Left lobe of liver (tissue), 2 donors: ENCODE measurements at regions not wholly inside any gene's neighbourhood (a gene's known extent, or its start where the extent isn't known, plus 50 kb on each side); places are given as distances from the start of the nearest gene placed in this dataset.

Experiments
- ATAC-seq: fragments of 200-7000 bp; cut with Tn5 transposase; one replicate; pipeline ENCODE4 v1.9.1; 2020; ENCODE audit warnings: mild to moderate bottlenecking, moderate library complexity
- DNase-seq: peaks from one replicate; pipeline ENCODE4 v3.0.0-alpha.2; 2020; ENCODE audit warnings: low spot score
- donor health status: DM: no; HTN: no; CAD: no; lungs with moderate emphysema.
- donor health status: DM: no; HTN: yes; CAD: no.

DNA sequence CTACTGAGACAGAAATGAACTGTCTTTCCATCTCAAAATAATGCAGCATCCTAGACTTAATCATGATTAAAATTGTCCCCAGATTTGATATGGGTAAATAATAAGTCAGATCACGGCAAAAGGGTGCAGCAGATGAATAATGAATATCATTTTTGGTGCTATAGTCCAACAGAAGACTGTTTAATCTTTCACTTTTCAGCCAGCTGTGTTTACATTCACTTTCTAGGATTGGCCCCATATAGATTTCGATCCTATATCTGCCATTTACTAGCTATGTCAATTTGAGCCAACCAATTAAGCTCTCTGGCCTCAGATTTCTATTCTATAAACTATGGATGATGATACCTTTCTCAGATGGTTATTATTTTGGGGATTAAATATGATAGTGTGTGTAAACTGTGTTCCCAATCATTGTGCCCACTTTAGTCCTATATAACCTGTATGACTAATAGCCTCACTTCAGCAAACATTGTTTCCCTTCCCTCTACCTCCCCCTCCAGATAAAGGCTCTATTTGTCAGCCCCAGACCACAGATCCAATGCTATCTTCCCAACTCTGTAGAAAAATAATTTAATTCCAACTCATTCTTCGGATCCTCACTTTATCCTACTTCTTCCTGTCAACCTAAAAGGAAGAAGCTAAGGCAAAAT lies 53.6 kb upstream of the NT5E start:
- no peak for ATAC-seq
- DNase-seq = no peak

DNA sequence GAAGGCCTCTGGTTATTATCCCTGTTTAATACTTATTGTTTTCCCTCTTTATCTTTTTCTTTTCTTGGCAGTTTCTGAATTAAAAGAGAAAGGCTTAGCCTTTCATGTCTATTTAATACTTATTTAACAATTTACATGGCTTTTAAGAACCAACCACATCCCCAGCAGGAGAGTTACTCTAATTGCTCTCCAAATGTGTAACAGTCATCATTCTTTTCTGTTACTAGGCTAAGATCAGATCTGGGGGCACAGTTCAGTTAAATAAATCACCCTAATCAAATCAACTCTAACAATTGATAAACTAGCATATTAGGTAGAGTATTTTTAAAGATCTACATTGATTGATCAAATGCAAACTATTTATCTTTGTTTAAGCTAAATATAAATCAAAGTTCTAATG lies 54.1 kb upstream of the NT5E start:
- no peak for DNase-seq
- ATAC-seq = no peak

DNA sequence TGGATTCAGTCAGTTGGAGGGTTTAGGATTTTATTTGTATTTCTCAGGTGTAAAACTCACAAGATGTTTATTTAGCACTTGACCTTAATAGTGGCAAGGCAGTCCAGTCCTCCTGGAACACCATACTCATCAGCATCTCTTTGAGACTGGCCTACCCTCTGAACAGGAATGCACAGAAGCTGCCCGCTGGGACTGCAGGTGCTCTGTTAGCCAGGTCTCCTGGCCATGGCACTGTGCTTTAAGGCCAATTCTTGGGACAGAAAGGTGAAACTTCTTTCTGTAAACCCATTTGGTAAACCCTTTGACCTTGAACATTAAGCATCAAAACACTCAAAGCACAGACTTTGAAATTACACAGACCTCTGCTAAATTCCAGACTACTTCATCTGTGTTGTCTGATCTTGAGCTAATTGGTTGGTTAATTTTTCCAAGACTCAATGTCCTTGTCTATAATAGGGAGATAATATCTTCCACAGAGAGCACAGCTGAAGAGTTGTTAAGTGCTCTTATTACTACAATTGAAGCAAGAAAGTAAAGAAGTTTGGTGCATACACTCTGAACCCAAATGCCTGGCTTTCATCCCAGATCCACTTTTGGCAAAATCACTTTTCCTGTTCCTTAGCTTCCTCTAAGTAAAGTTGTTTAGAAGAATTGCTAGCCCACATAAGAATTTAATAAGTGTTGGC lies 54.9 kb upstream of the NT5E start:
- peak; percentile 55 for ATAC-seq
- DNase-seq = no peak

DNA sequence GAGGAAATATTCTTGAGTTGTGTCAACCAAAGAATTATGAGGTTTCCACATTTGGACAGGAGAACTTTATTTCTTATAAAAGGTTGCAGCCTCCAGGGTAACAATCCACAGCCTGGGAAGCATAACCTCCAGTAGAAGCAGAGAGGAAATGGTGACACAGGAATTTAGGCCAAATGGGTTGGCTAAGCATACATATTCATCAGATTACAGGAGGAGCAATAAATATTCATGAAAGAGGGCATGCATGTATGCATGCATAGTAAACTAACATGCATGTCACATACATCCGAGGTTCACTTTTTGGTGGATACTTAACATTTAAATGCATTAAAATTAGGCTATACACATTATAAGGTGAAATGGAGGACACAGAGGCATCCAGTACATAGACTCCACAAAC lies 55.7 kb upstream of the NT5E start:
- DNase-seq (no peak), ATAC-seq (no peak)

DNA sequence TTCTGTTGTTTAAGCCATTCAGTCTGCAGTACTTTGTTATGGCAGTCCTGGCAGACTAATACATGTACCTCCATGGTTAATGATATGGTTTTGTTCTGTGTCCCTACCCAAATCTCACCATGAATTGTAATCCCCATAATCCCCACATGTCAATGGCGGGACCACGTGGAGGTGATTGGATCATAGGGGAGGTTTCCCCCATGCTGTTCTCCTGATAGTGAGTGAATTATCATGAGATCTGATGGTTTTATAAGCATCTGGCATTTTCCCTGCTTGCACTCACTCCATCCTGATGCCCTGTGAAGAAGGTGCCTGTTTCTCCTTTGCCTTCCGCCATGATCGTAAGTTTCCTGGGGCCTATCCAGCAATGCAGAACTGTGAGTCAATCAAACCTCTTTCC lies 57.5 kb upstream of the NT5E start:
- ATAC-seq (no peak), DNase-seq (no peak)

DNA sequence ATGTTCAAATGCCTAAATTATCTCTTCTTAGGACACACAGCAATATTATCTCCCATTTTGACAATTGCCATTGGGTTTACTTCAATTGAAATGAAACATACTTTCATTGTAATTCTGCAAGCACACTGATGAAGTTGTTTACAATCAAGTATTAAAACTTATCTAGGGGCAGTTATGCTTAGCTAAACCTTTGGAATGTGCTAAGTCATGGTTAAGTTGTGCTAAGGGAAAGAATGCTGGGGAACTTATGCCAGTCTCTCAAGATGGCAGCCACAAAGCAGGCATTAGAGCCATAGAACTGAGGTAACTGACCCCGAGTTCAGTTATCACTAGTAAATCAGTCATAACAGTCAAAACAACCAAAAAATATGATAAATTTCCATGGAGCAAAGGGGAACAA lies 59.1 kb upstream of the NT5E start:
- ATAC-seq (no peak), DNase-seq (no peak)

DNA sequence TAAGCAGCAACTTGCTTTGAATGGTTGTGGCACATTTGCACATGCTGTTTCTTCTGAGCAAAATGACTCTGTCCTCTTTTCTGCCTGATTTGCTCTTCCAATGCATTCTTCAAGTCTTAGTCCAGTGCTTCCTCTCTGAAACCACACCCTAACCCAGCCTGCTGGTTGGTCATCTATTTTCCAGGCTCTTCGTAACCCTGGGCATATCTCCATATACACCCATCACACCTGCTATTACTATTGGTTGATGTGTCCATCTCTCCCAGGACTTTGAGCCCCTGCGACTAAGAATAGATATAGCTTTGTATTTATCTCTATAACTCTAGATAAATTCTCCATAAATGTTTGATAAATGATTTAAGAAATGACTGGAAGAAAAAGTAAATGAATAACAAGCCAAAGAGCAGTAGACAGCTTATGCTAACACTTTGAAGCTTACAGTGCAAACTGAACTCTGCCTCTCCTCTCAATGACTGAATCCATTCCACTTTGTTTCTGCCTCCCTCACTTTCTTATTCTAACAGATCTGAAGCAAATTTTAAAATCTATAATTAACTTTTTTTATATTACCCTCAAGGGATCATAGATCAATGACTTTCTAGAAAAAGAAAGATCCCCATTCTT lies 59.7 kb upstream of the NT5E start:
- ATAC-seq = peak; percentile 89
- DNase-seq = peak; percentile 77

DNA sequence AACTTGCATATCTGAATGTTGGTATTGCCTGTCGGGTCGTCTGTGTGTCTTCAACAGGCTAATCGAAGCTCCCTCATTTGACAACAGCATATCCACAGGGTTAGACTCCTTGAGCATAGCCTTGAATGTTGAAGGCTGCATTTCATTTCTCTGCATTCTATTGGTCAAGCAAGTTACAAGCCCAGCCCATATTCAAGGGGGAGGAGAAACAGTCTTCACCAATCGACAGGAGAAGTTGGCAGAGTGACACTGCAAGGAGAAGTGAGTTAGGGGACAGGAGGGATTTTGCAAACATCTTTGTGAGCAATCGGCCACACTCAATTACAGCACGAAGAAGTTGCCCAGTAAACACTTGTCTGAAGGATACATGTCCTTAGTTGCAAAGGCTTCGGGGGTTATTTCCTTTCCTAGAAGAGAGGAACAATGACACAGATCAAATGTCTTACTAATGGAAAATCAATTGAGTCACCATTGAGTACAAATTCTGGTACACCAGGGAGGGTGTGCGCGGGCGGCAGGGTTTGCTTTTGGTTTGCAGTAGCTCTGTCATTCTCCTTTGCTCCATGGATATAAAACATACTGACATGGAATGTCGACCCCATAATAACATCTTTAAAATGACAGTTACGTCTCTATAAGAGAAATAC lies 60.6 kb upstream of the NT5E start:
- ATAC-seq = peak; percentile 47
- DNase-seq = no peak

DNA sequence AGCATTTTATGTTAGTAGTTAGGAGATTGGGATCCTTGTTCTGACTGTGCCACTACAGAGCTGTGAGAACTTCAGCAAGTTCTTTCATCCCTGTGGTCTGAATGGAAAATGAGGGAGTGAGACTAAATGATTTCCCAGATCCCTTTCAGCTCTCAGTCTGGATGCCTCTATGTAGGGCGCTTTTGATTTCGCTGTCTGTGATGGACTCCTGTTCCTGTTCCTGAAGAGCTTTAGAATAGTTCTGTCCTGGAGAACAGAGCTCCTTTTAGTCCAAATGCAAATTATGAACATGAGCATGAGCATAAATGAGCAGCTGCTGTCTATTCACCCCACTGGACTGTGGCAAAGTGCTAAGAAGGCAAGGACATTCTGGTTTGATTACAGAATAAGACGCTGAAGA lies 61.4 kb upstream of the NT5E start:
- DNase-seq = no peak
- ATAC-seq = no peak

DNA sequence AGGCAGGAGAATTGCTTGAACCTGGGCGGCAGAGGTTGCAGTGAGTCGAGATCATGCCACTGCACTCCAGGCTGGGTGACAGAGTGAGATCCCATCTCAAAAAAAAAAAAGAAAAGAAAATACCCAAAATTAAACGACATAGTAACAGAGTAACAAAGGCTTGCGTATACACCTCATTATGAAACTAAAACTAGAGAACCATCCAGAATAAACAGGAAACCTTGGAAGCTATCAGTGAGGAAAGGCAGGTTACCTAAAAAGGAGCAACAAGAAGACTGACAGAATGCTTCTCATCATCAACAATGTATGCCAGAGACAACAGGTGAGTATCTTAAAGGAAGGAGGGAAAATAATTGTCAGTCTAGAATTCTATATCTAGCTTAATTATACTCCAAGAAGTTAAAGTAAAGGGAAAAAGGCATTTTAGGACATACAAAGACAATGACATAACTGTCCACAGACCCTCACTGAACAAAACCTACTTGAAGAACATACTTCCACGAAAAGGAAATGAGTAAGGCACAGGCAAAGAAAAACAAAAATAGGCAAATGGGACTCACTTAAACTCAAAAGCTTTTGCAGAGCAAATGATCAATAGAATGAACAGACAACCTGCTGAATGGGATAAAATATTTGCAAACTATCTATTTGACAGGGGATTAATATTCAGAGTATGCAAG lies 64.1 kb upstream of the NT5E start:
- no peak for DNase-seq
- ATAC-seq = peak; percentile 37

DNA sequence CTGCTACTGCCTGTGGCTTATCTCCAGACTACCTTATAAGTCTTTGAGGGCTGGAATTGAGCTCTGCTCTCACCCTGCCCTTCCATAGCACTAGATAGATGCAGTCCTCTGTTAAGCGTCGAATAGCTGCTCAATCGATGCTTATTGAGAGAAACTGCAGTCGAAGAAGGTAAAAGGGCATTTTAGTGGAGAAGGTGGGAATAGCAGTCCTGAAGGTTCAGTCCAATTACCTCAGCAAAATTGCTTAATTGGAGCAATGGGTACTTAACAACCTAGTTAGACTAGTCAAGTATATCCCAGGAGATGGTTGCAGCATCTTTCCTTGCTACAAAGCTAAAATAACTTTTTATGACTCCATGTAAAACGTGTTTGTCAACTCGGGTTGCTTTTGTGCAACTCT lies 66.8 kb upstream of the NT5E start:
- DNase-seq = no peak
- peak; percentile 58 for ATAC-seq

DNA sequence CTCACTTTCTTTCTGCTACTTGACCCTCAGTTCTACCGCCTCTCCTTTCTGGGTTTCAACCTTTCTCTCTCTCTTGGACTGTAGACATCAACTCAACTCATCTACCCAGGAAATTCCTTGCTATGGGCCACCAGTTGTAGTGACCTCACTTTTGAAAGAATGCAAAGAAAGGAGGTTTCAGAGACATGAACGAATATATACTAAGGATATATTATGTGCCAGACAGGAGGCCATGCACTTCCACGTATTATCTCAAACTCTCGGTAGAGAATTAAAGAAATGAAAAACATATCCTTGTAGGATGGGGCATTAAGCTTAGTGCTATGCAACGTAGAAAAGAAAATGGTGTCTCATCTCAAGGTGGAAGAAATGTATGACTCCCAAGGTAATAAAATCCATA lies 67.3 kb upstream of the NT5E start:
- DNase-seq (no peak), ATAC-seq (no peak)

DNA sequence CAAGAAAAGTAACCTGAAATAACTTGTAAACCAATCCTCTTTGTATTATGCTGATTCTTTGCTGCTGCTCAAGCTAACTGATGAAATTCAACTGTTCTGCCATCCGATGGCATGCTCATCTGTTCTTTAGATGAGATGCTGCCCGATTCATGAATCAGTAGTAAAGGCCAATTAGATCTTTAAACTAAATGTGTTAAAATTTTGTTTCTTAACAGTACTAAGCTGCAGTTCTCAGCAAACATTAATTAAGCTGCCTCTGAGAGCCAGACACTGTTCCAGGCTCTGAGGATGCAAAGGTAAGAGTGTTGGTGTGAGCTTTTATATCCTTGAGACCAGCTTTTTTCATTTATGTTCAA lies 77.0 kb upstream of the NT5E start:
- DNase-seq (no peak), ATAC-seq (no peak)

DNA sequence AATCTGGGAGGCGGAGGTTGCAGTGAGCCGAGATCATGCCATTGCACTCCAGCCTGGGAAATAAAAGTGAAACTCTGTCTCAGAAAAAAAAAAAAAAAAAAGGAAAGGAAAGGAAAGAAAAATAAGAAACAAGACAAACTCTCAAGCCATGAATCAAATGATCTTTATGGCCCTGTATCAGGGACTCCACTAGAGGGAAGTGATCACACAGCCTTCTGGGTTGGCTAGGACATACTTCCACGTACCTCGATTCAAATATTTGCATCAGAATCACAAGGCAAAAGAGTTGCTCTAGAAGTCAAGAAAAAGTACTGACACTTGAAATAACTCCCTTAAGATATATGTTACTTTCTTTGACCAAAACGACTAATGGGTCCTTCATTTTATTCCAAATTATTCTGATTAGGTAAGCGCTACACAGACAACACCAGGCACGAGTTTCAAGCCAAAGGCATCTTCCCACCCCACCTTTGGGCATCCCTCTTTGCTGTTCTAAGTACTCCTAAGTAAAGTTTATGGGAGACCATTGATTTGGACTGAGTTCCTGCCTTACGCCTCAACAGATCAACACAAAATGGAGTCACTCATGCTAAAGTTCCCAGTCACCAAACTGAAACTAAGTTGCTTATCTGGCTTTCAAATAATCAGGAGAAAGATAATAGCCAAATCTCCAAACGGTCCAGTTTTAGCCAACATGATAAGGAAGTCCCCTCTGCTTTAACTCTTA lies 77.5 kb upstream of the NT5E start:
- no peak for DNase-seq
- ATAC-seq = peak; percentile 87

DNA sequence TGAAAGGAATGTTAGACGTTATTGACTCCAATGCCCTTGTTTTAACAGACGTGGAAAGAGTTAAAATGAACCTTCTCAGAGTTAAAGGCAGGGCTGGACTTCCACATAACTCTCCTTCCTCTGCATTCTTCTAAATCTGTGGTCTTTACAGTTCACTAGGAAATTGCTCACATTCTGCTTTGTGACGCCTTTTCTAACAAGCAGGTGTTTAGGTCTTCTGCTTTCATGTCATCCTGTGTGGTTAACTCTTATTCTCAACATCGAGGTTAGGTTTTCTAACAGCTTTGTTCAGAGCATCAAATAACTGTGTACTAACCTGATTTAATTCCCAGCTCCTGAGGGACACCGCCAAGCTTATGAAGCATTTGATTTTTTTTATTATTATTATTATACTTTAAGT lies 81.3 kb upstream of the NT5E start:
- DNase-seq (no peak), ATAC-seq (no peak)

DNA sequence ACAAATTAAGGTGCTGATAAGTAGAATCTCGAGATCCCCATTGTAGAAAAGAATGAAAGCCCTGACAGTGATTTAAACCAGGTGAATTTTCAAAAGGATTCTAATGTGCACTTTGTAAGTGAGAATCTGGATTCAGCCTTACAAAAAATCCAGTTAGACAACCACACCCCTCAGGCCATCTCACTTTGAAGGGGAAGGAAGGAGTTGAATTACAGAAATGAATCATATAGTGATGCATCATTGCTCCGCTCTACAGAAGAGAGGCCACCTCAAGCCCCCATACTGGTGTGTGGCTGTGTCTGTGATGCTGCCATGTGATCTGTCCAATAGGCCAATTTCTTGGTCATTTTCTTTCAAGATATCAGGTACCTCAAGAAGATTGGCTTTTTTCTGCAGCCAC lies 85.5 kb upstream of the NT5E start:
- ATAC-seq = no peak
- no peak for DNase-seq

DNA sequence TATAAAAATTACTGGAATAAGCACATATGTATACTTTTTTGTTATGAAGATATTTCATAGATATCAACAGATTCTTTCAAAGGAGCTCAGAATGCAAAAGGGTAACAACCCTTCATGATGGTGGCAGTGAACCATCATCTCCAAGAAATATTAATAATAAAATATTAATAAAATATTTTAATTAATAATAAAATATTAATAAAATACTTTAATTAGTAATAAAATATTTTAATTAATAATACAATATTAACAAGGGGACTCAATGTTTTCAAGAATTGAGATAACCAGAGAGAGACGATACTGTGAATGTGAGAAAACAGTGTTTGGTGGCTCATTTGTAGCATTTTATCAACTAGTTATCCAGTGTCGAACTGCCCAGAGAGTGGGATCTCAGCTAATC lies 86.0 kb upstream of the NT5E start:
- DNase-seq (no peak), ATAC-seq (no peak)

DNA sequence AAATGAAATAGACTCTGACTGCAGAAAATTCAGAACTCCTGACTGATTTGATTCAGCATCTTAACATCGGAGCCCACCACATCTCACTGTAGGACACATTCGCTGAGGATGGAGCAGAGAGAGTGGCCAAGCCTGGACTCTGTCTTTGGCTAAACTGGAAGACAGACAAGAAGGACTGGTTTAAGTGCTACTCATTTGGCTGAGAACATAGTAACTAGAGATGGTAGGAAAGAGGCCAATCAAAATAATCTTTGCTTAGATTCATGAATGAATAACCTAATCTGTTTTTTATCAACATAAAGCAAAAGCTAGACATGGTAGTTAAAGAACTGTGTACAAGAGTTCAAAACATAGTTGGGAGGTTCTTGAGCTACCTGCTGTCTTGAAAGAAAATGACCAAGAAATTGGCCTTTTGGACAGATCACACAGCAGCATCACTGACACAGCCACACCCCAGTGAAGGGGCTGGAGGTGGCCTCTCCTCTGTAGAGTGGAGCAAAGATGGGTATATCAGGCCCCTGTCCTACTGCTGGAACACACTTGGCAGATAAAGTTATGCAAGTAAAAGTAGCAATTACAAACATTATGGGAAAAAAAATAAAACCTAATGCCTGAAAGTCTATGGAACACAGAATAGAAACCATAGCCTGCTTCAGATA lies 87.1 kb upstream of the NT5E start:
- ATAC-seq = no peak
- no peak for DNase-seq

DNA sequence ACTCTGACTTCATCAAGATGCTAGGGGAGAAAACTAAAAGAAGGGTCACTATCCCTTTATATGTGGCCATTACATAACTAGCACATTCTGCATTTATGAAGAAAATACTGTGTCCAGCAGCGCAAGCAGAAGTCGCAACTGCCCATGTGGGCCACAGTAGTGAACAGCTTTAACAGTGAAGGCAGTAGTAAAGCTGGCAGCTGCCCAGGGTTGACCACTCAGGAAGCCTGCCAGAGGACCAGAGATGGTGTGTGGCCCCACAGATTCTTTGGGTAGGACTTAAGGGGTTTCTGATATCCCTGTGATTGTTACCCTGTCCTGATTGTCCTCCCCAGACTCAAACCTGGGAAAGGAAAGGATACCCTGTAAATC lies 88.3 kb upstream of the NT5E start:
- ATAC-seq = no peak
- DNase-seq = no peak

DNA sequence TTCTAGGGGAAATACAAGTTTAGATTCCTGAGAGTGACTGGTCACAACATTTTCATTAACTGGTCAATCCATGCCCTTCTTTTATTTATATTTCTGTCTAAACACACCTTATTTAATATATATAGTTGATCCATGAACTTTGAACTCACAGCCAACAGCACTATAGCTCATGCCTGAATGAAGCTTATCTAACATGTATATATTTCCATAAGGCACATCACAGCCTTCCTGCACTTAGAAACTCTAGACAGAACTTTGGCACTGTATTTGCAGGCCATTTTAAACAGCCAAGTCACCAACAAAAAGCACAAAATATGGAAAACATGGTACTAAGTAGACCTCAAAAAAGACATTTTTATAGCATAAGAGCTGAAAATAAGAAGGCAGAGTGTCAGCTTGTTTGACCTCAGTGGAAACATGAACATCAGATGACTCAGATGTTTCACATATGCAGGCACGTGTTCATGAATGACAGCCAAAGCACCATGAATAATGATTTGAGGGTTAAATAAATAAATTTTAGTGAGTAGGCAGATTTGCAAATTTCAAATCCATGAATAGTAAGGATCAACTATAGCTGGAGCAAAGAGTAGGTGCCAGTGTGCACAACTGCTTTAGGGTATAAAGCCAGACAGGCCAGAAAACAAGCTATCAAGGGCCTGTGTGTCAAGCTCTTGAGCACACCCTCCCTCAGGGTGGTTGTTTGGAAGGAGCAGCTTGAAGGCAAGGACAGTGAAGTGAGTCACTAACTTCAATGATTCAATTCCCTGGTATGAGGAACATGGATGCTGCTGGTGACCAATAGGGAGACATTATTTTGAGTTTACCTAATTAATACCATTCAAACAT lies 88.9 kb upstream of the NT5E start:
- DNase-seq (no peak), ATAC-seq (no peak)
